HCT116 (cell line): ENCODE measurements at regions not wholly inside any gene's neighbourhood (a gene's known extent, or its start where the extent isn't known, plus 50 kb on each side); places are given as distances from the start of the nearest gene placed in this dataset.

Source experiments
- ATAC-seq: fragments of 200-7000 bp; cut with Tn5 transposase; 2 replicates; pipeline ENCODE4 v1.9.1; 2020; ENCODE audit warnings: mild to moderate bottlenecking, moderate library complexity
- BruUV-seq: library from RNA; stranded (reverse); fragments of 400-500 nt; replicated peaks from 2 replicates; lab custom pipeline; 2021; lab: Mats Ljungman, UMichigan
- CTCF ChIA-PET: fragments of 300-600 bp; sonication (Branson Sonifier 250); formaldehyde crosslinking; loops from one replicate; lab custom pipeline; 2021; ENCODE audit warnings: antibody characterized with exemption; lab: Charles Lee
- POLR2A ChIA-PET: fragments of 300-600, 350-600 bp; sonication (Branson Sonifier 250); formaldehyde crosslinking; loops from one replicate; lab custom pipeline; 2021; ENCODE audit warnings: antibody characterized with exemption; lab: Charles Lee
- RAD21 ChIA-PET, 2 experiments: fragments of 300-600 bp; sonication (Branson Sonifier 250); formaldehyde crosslinking; loops; one replicate each; lab custom pipeline; 2023; ENCODE audit warnings: low total read pairs in 2 of 2; ENCODE audit not compliant: uncharacterized antibody in 2 of 2, unreplicated experiment in 2 of 2, low non-redundant PET in 1 of 2; lab: Charles Lee
- DNase-seq: peaks from one replicate; pipeline ENCODE4 v3.0.0-alpha.2; 2010; ENCODE audit warnings: low read depth, low spot score
- H2AFZ ChIP-seq: fragments of 200-600 bp; shearing (Covaris generic), sonication (generic); 2 replicates; pipeline ENCODE4 v1.6.1; 2017; ENCODE audit warnings: low read depth, mixed run types, mixed read lengths, antibody characterized with exemption, low read length; ENCODE audit not compliant: poor library complexity, severe bottlenecking
- H3K27ac ChIP-seq: 2 replicates; pipeline ENCODE4 v1.5.1; 2012; ENCODE audit warnings: low read depth, low read length
- H3K27me3 ChIP-seq: fragments of 200-600 bp; sonication (generic); 2 replicates; pipeline ENCODE4 v1.6.1; 2016; ENCODE audit warnings: mixed run types, low read length, mixed read lengths; ENCODE audit not compliant: insufficient read depth
- H3K36me3 ChIP-seq, 2 experiments: fragments of 200-500 bp in 1 of 2; fragments of 200-600 bp in 1 of 2; sonication (Bioruptor generic) in 1 of 2; sonication (generic) in 1 of 2; 2 replicates each; pipeline versions ENCODE4 v1.5.1 to v1.6.1; 2014 to 2016; ENCODE audit warnings: low read length in 2 of 2, inconsistent platforms in 1 of 2, mixed read lengths in 1 of 2, mixed run types in 1 of 2; ENCODE audit not compliant: insufficient read depth in 2 of 2, control insufficient read depth in 1 of 2
- H3K4me1 ChIP-seq, 2 experiments: fragments of 200-600 bp in 1 of 2; sonication (generic) in 1 of 2; 2 replicates each; pipeline versions ENCODE4 v1.5.1 to v1.6.1; 2012 to 2017; ENCODE audit warnings: low read length in 2 of 2, inconsistent platforms in 1 of 2, mild to moderate bottlenecking in 1 of 2, mixed read lengths in 1 of 2, mixed run types in 1 of 2, moderate library complexity in 1 of 2; ENCODE audit not compliant: insufficient read depth in 2 of 2, control insufficient read depth in 1 of 2
- H3K4me2 ChIP-seq: fragments of 200-600 bp; sonication (generic); 2 replicates; pipeline ENCODE4 v1.6.1; 2017; ENCODE audit warnings: mixed run types, low read length, mixed read lengths
- H3K4me3 ChIP-seq, 2 experiments: fragments of 200-600 bp in 1 of 2; sonication (generic) in 1 of 2; replicated peaks in 1 of 2; 2 replicates each; pipeline ENCODE4 v1.5.1; 2011 to 2016; ENCODE audit warnings: low read length in 2 of 2, control low read depth in 1 of 2, low read depth in 1 of 2, mild to moderate bottlenecking in 1 of 2, mixed read lengths in 1 of 2, mixed run types in 1 of 2
- H3K79me2 ChIP-seq: fragments of 200-600 bp; sonication (generic); 2 replicates; pipeline ENCODE4 v1.6.1; 2017; ENCODE audit warnings: mild to moderate bottlenecking, mixed run types, low read length, moderate library complexity, mixed read lengths; ENCODE audit not compliant: insufficient read depth
- H3K9ac ChIP-seq: fragments of 200-600 bp; sonication (generic); 2 replicates; pipeline ENCODE4 v1.6.1; 2016; ENCODE audit warnings: low read length, mixed read lengths
- H3K9me2 ChIP-seq: fragments of 200-600 bp; sonication (generic), shearing (Covaris generic); 2 replicates; pipeline ENCODE4 v1.6.1; 2017; ENCODE audit warnings: mixed run types, mild to moderate bottlenecking, moderate library complexity; ENCODE audit not compliant: insufficient read depth
- H3K9me3 ChIP-seq, 2 experiments: fragments of 200-500 bp in 1 of 2; fragments of 200-600 bp in 1 of 2; sonication (Bioruptor generic) in 1 of 2; sonication (generic) in 1 of 2; 2 replicates each; pipeline ENCODE4 v1.6.1; 2014 to 2017; ENCODE audit warnings: low read length in 2 of 2, mixed read lengths in 2 of 2, inconsistent platforms in 1 of 2, low read depth in 1 of 2, mild to moderate bottlenecking in 1 of 2, mixed run types in 1 of 2, moderate library complexity in 1 of 2; ENCODE audit not compliant: control insufficient read depth in 1 of 2, insufficient read depth in 1 of 2
- H4K20me1 ChIP-seq: fragments of 200-600 bp; sonication (generic), shearing (Covaris generic); 2 replicates; pipeline ENCODE4 v1.6.1; 2017; ENCODE audit warnings: mixed run types, mild to moderate bottlenecking, moderate library complexity; ENCODE audit not compliant: insufficient read depth
- ATF3 ChIP-seq: IDR thresholded peaks from 2 replicates; pipeline ENCODE4 v1.6.1; 2012
- CBX3 ChIP-seq: IDR thresholded peaks from 2 replicates; pipeline ENCODE4 v1.6.1; 2012; ENCODE audit warnings: low read depth
- CEBPB ChIP-seq: IDR thresholded peaks from 2 replicates; pipeline ENCODE4 v1.6.1; 2012; ENCODE audit warnings: low read depth
- EGR1 ChIP-seq: IDR thresholded peaks from 2 replicates; pipeline ENCODE4 v1.6.1; 2012; ENCODE audit warnings: low read depth
- ELF1 ChIP-seq: IDR thresholded peaks from 2 replicates; pipeline ENCODE4 v1.6.1; 2012; ENCODE audit warnings: low read depth, borderline replicate concordance
- EZH2 ChIP-seq: fragments of 200-600 bp; sonication (generic); IDR thresholded peaks from 2 replicates; pipeline ENCODE4 v1.6.1; 2017; ENCODE audit warnings: antibody characterized with exemption, mixed run types
- EZH2phosphoT487 ChIP-seq: fragments of 200-600 bp; IDR thresholded peaks from 2 replicates; pipeline ENCODE4 v1.6.1; 2018; ENCODE audit warnings: antibody characterized with exemption, borderline replicate concordance
- FOSL1 ChIP-seq: IDR thresholded peaks from 2 replicates; pipeline ENCODE4 v1.6.1; 2012; ENCODE audit warnings: low read depth
- JUND ChIP-seq: IDR thresholded peaks from 2 replicates; pipeline ENCODE4 v1.6.1; 2012
- MAX ChIP-seq: IDR thresholded peaks from 2 replicates; pipeline ENCODE4 v1.6.1; 2012
- POLR2A ChIP-seq: IDR thresholded peaks from 2 replicates; pipeline ENCODE4 v1.7.0; 2011; ENCODE audit warnings: borderline replicate concordance; ENCODE audit not compliant: insufficient read depth, insufficient read length; ENCODE audit errors: extremely low read depth
- POLR2AphosphoS5 ChIP-seq: IDR thresholded peaks from 2 replicates; pipeline ENCODE4 v1.6.1; 2011; ENCODE audit warnings: mild to moderate bottlenecking, low read depth, low read length, moderate library complexity
- RAD21 ChIP-seq: IDR thresholded peaks from 2 replicates; pipeline ENCODE4 v1.6.1; 2012; ENCODE audit warnings: low read depth, mild to moderate bottlenecking
- SIN3A ChIP-seq: IDR thresholded peaks from 2 replicates; pipeline ENCODE4 v1.6.1; 2012; ENCODE audit warnings: low read depth
- SP1 ChIP-seq: IDR thresholded peaks from 2 replicates; pipeline ENCODE4 v1.6.1; 2012; ENCODE audit warnings: low read depth
- SRF ChIP-seq: IDR thresholded peaks from 2 replicates; pipeline ENCODE4 v1.6.1; 2012; ENCODE audit warnings: low read depth
- TCF7L2 ChIP-seq: IDR thresholded peaks from 2 replicates; pipeline ENCODE4 v1.7.0; 2011; ENCODE audit warnings: borderline replicate concordance, inconsistent platforms; ENCODE audit not compliant: insufficient read depth, insufficient read length; ENCODE audit errors: extremely low read depth
- YY1 ChIP-seq: IDR thresholded peaks from 2 replicates; pipeline ENCODE4 v1.6.1; 2011; ENCODE audit warnings: low read length, low read depth, moderate library complexity, mild to moderate bottlenecking; ENCODE audit not compliant: insufficient replicate concordance; ENCODE audit errors: extremely low read depth
- ZBTB33 ChIP-seq: IDR thresholded peaks from 2 replicates; pipeline ENCODE4 v1.6.1; 2011; ENCODE audit warnings: mild to moderate bottlenecking, low read length, moderate library complexity; ENCODE audit not compliant: insufficient replicate concordance; ENCODE audit errors: extremely low read depth
- intact Hi-C: fragments of 100-400 bp; cut with micrococcal nuclease; formaldehyde crosslinking; loops from 2 replicates; pipeline ENCODE4 v1.10.0; 2022

GRCh38 chr1:177770096-177770495 is 199.8 kb downstream of the SEC16B start:
- Histone ChIP-seq H3K4me3 (no peak overlapping the region), H2AFZ (no peak overlapping the region), H3K36me3 (no peaks in the 10 kb centered on the region), H4K20me1 (no peaks in the 10 kb centered on the region), H3K79me2 (no peaks in the 10 kb centered on the region), H3K9me3 (peaks cover 0 to 3% of the 10 kb centered on the region in 2 experiments; a peak in 1 of 4 replicates), H3K4me2 (no peak overlapping the region), H3K27ac (no peak overlapping the region), H3K9me2 (no peaks in the 10 kb centered on the region), H3K4me1 (no peaks in the 10 kb centered on the region), H3K9ac (no peak overlapping the region), H3K27me3 (no peaks in the 10 kb centered on the region; the same call in 1 of the 2 replicates)
- intact Hi-C loops = no loop called here
- ATAC-seq = no peak
- CTCF ChIA-PET = no interaction called here
- no peak for DNase-seq
- POLR2A ChIA-PET = no interaction called here
- TF ChIP-seq CEBPB = no peak
- no peak for TF ChIP-seq JUND
- TF ChIP-seq POLR2A = no peak
- TF ChIP-seq RAD21 = no peak
- no peak for TF ChIP-seq SP1
- no peak for TF ChIP-seq EGR1
- TF ChIP-seq CBX3 = no peak
- TF ChIP-seq POLR2AphosphoS5 = no peak
- TF ChIP-seq ELF1 = no peak
- RAD21 ChIA-PET = no interaction called here
- BruUV-seq = no TSS peak

GRCh38 chr1:177755851-177756560 is 213.9 kb downstream of the SEC16B start:
- Histone ChIP-seq H4K20me1 (no peaks in the 10 kb centered on the region), H2AFZ (no peak overlapping the region), H3K9me2 (no peaks in the 10 kb centered on the region), H3K27ac (no peak overlapping the region), H3K79me2 (no peaks in the 10 kb centered on the region), H3K36me3 (no peaks in the 10 kb centered on the region), H3K4me3 (no peak overlapping the region), H3K4me1 (no peaks in the 10 kb centered on the region), H3K27me3 (peaks cover 22% of the 10 kb centered on the region), H3K9me3 (no peaks in the 10 kb centered on the region), H3K4me2 (no peak overlapping the region), H3K9ac (no peak overlapping the region)
- ATAC-seq (no peak), DNase-seq (no peak)
- POLR2A ChIA-PET = no interaction called here
- TF ChIP-seq ATF3 (no peak), MAX (no peak), EZH2phosphoT487 (no peak), SIN3A (no peak), TCF7L2 (no peak), POLR2A (no peak), EZH2 (no peak), SRF (no peak), YY1 (no peak), ZBTB33 (no peak), FOSL1 (no peak), ELF1 (no peak), CEBPB (no peak)
- CTCF ChIA-PET = no interaction called here
- intact Hi-C loops = no loop called here
- BruUV-seq = no TSS peak
- RAD21 ChIA-PET = no interaction called here
